ENCODE measurements at regions not wholly inside any gene's neighbourhood (a gene's known extent, or its start where the extent isn't known, plus 50 kb on each side); places are given as distances from the start of the nearest gene placed in this dataset.

DNA sequence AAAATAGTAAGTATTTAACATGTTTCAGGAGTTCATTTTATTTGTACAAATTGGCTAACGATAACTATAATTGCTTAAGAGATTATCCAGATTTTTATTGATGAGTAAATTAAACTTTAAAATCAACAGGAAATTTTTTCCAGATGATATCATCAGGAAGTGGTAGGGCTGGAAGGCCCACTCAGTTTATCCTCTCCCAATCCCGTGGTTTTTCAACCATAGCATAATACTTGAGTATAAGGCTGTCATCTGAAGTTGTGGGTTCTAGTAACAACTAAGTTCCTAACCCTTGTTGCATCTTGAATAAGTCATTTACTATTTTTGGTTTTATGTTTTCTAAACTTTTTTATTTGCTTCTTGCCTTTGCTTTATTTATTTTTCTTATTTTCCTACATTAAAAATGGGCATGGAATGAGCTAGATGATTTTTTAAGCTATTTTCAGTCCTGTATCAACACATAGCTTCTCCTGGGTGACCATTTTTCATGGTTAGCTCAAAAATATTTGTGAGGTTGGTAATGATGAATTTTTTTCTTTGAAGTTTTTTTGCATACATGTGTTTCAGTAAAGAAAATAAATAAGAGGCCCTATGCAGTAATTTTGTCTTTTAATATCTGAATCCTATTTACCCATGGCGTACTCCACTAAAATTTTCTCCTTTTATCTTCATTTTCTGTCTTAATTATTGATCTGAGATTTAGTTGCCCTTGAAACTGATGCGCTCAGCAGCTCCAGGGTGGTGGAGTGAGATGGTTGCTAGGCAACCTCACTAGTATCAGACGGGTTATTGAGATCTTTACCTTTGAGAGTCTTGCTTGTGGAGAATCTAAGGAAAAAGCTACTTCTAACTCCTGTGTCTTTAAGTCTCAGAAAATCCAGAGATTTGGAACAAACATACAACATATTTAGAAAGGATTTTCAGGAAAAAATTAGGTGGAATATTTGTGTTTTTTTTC lies 452.0 kb upstream of the CCDC179 start:
- TF ChIP-seq POLR2A (IDR thresholded peaks at IDR 0.05) = no peak
- TF ChIP-seq, protein P1, sequence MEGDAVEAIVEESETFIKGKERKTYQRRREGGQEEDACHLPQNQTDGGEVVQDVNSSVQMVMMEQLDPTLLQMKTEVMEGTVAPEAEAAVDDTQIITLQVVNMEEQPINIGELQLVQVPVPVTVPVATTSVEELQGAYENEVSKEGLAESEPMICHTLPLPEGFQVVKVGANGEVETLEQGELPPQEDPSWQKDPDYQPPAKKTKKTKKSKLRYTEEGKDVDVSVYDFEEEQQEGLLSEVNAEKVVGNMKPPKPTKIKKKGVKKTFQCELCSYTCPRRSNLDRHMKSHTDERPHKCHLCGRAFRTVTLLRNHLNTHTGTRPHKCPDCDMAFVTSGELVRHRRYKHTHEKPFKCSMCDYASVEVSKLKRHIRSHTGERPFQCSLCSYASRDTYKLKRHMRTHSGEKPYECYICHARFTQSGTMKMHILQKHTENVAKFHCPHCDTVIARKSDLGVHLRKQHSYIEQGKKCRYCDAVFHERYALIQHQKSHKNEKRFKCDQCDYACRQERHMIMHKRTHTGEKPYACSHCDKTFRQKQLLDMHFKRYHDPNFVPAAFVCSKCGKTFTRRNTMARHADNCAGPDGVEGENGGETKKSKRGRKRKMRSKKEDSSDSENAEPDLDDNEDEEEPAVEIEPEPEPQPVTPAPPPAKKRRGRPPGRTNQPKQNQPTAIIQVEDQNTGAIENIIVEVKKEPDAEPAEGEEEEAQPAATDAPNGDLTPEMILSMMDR (IDR thresholded peaks at IDR 0.05) = no peak
